ENCODE measurements at regions not wholly inside any gene's neighbourhood (a gene's known extent, or its start where the extent isn't known, plus 50 kb on each side); places are given as distances from the start of the nearest gene placed in this dataset.

GRCh38 chr16:58960034-58960433 lies 225.9 kb upstream of the GOT2 start:
- Histone ChIP-seq H3K9me3 (ENCODE audit: severe bottlenecking) (no peaks in the 10 kb centered on the region), H3K27ac (no peak overlapping the region), H3K4me3 (ENCODE audit: low read depth, low read length) (no peak overlapping the region), H3K36me3 (no peaks in the 10 kb centered on the region), H3K27me3 (ENCODE audit: insufficient read depth, low read depth, severe bottlenecking) (peaks cover 12% of the 10 kb centered on the region)
- no peak for TF ChIP-seq CTCF (IDR thresholded peaks at IDR 0.05; ENCODE audit: low read depth, low read length)
- no peak for DNase-seq

- Histone ChIP-seq H3K9me3 (ENCODE audit: severe bottlenecking) (no peaks in the 10 kb centered on the region), H3K27me3 (ENCODE audit: insufficient read depth, low read depth, severe bottlenecking) (peaks cover 12% of the 10 kb centered on the region), H3K27ac (no peak overlapping the region), H3K36me3 (no peaks in the 10 kb centered on the region), H3K4me3 (ENCODE audit: low read depth, low read length) (no peak overlapping the region)
- no peak for TF ChIP-seq CTCF (IDR thresholded peaks at IDR 0.05; ENCODE audit: low read depth, low read length)
- no peak for DNase-seq
Observed at GRCh38 chr16:58958749-58959148, 224.6 kb upstream of the GOT2 start.

GRCh38 chr16:58948244-58948643 lies 214.1 kb upstream of the GOT2 start:
- DNase-seq: no peak
- no peaks in the 10 kb centered on the region for H3K36me3 ChIP-seq
- no peaks in the 10 kb centered on the region for H3K9me3 ChIP-seq (ENCODE audit: severe bottlenecking)
- H3K4me3 ChIP-seq (ENCODE audit: low read depth, low read length): no peak overlapping the region
- peaks cover 41% of the 10 kb centered on the region for H3K27me3 ChIP-seq (ENCODE audit: insufficient read depth, low read depth, severe bottlenecking)
- H3K27ac ChIP-seq: no peak overlapping the region
- no peak for TF ChIP-seq CTCF (IDR thresholded peaks at IDR 0.05; ENCODE audit: low read depth, low read length)

GRCh38 chr16:58940609-58941008 lies 206.5 kb upstream of the GOT2 start:
- Histone ChIP-seq H3K36me3 (no peaks in the 10 kb centered on the region), H3K4me3 (ENCODE audit: low read depth, low read length) (no peak overlapping the region), H3K27me3 (ENCODE audit: insufficient read depth, low read depth, severe bottlenecking) (peaks cover 52% of the 10 kb centered on the region), H3K27ac (no peak overlapping the region), H3K9me3 (ENCODE audit: severe bottlenecking) (no peaks in the 10 kb centered on the region)
- DNase-seq: no peak
- no peak for TF ChIP-seq CTCF (IDR thresholded peaks at IDR 0.05; ENCODE audit: low read depth, low read length)

GRCh38 chr16:58938811-58939210 lies 204.7 kb upstream of the GOT2 start:
- H3K9me3 ChIP-seq (ENCODE audit: severe bottlenecking): no peaks in the 10 kb centered on the region
- no peaks in the 10 kb centered on the region for H3K36me3 ChIP-seq
- no peak overlapping the region for H3K4me3 ChIP-seq (ENCODE audit: low read depth, low read length)
- no peak overlapping the region for H3K27ac ChIP-seq
- no peak for TF ChIP-seq CTCF (IDR thresholded peaks at IDR 0.05; ENCODE audit: low read depth, low read length)
- peaks cover 59% of the 10 kb centered on the region for H3K27me3 ChIP-seq (ENCODE audit: insufficient read depth, low read depth, severe bottlenecking)
- no peak for DNase-seq

GRCh38 chr16:58937661-58938060 lies 203.5 kb upstream of the GOT2 start:
- Histone ChIP-seq H3K4me3 (ENCODE audit: low read depth, low read length) (no peak overlapping the region), H3K27ac (no peak overlapping the region), H3K27me3 (ENCODE audit: insufficient read depth, low read depth, severe bottlenecking) (peaks cover 64% of the 10 kb centered on the region), H3K36me3 (no peaks in the 10 kb centered on the region), H3K9me3 (ENCODE audit: severe bottlenecking) (no peaks in the 10 kb centered on the region)
- no peak for DNase-seq
- TF ChIP-seq CTCF (IDR thresholded peaks at IDR 0.05; ENCODE audit: low read depth, low read length): no peak

Measured in WERI-Rb-1 (cell line).